H1 (cell line): ENCODE measurements at regions not wholly inside any gene's neighbourhood (a gene's known extent, or its start where the extent isn't known, plus 50 kb on each side); places are given as distances from the start of the nearest gene placed in this dataset.

Experiments used
- CTCF ChIA-PET: fragments of 300-600 bp; sonication (Branson Sonifier 250); formaldehyde crosslinking; loops from one replicate; lab custom pipeline; 2021; ENCODE audit not compliant: partially characterized antibody; lab: Charles Lee
- POLR2A ChIA-PET: fragments of 300-600 bp; sonication (Branson Sonifier 250); formaldehyde crosslinking; loops from one replicate; lab custom pipeline; 2021; ENCODE audit warnings: inconsistent platforms; ENCODE audit not compliant: partially characterized antibody; lab: Charles Lee
- DNase-seq, 2 experiments: peaks; one replicate each; pipeline versions ENCODE4 v3.0.0 to v3.0.0-alpha.2; 2010 to 2022; ENCODE audit warnings: low spot score in 2 of 2, low read depth in 1 of 2, mixed read lengths in 1 of 2
- FAIRE-seq: peaks from 2 replicates; lab custom pipeline; 2011; peaks lifted over from hg19 to GRCh38; lab: Jason Lieb, UNC
- H2AFZ ChIP-seq: 2 replicates; pipeline ENCODE4 v1.8.1; 2012; ENCODE audit warnings: low read length, inconsistent platforms
- H2AK5ac ChIP-seq: 2 replicates; pipeline ENCODE4 v1.6.1; 2013; ENCODE audit warnings: low read depth, low read length
- H2BK120ac ChIP-seq: replicated peaks from 2 replicates; pipeline ENCODE3; 2013; ENCODE audit warnings: low read depth, low read length, inconsistent platforms
- H2BK12ac ChIP-seq: 2 replicates; pipeline ENCODE4 v1.6.1; 2013; ENCODE audit warnings: low read depth, low read length
- H2BK15ac ChIP-seq: 2 replicates; pipeline ENCODE4 v1.6.1; 2013; ENCODE audit warnings: low read length
- H2BK20ac ChIP-seq: 2 replicates; pipeline ENCODE4 v1.6.1; 2013; ENCODE audit warnings: low read length
- H2BK5ac ChIP-seq: 2 replicates; pipeline ENCODE4 v1.6.1; 2013; ENCODE audit warnings: low read depth, low read length
- H3K14ac ChIP-seq: 2 replicates; pipeline ENCODE4 v1.6.1; 2013; ENCODE audit warnings: inconsistent platforms; ENCODE audit not compliant: insufficient read length
- H3K18ac ChIP-seq: 2 replicates; pipeline ENCODE4 v1.6.1; 2013; ENCODE audit warnings: low read length; ENCODE audit errors: extremely low read depth
- H3K23ac ChIP-seq: 2 replicates; pipeline ENCODE4 v1.6.1; 2013; ENCODE audit warnings: inconsistent platforms; ENCODE audit not compliant: insufficient read length
- H3K23me2 ChIP-seq: 2 replicates; pipeline ENCODE4 v1.6.1; 2013; ENCODE audit warnings: low read depth, low read length
- H3K27ac ChIP-seq: 2 replicates; pipeline ENCODE4 v1.6.1; 2011; ENCODE audit warnings: low read depth, low read length, inconsistent platforms
- H3K27me3 ChIP-seq, 4 experiments: replicated peaks in 1 of 4; 1 replicate in 1 of 4; 2 replicates in 3 of 4; pipeline versions ENCODE4 v1.6.1 to v1.8.1; 2011 to 2013; ENCODE audit warnings: low read length in 3 of 4, mild to moderate bottlenecking in 3 of 4, inconsistent platforms in 2 of 4, mixed read lengths in 2 of 4, moderate library complexity in 1 of 4; ENCODE audit not compliant: control insufficient read depth in 3 of 4, insufficient read depth in 3 of 4; ENCODE audit errors: extremely low read depth in 1 of 4
- H3K36me3 ChIP-seq, 4 experiments: 2 replicates each; pipeline versions ENCODE4 v1.6.1 to v1.8.1; 2011 to 2013; ENCODE audit warnings: mild to moderate bottlenecking in 4 of 4, low read length in 3 of 4, moderate library complexity in 2 of 4, control low read depth in 1 of 4, inconsistent platforms in 1 of 4; ENCODE audit not compliant: insufficient read depth in 4 of 4, control insufficient read depth in 2 of 4
- H3K4ac ChIP-seq: replicated peaks from 2 replicates; pipeline ENCODE3; 2013; ENCODE audit warnings: low read length, low read depth, mixed read lengths, inconsistent platforms; ENCODE audit not compliant: insufficient read length
- H3K4me1 ChIP-seq, 4 experiments: replicated peaks in 1 of 4; 1 replicate in 1 of 4; 2 replicates in 3 of 4; pipeline versions ENCODE4 v1.6.1 to v1.8.1; 2011 to 2013; ENCODE audit warnings: low read length in 3 of 4, inconsistent platforms in 2 of 4, mixed read lengths in 1 of 4; ENCODE audit not compliant: insufficient read depth in 4 of 4, control insufficient read depth in 3 of 4
- H3K4me2 ChIP-seq, 2 experiments: 2 replicates each; pipeline versions ENCODE4 v1.6.1 to v1.8.1; 2011 to 2013; ENCODE audit warnings: low read depth in 2 of 2, low read length in 2 of 2, control low read depth in 1 of 2, inconsistent platforms in 1 of 2, mild to moderate bottlenecking in 1 of 2; ENCODE audit not compliant: insufficient read depth in 1 of 2
- H3K4me3 ChIP-seq, 4 experiments: fragments of 200-600, 300-600 bp in 1 of 4; sonication (generic), shearing (Covaris generic), sonication (Bioruptor Twin) in 1 of 4; 2 replicates each; pipeline versions ENCODE4 v1.5.1 to v1.8.1; 2011 to 2016; ENCODE audit warnings: low read length in 4 of 4, low read depth in 3 of 4, control low read depth in 2 of 4, inconsistent platforms in 2 of 4, mild to moderate bottlenecking in 2 of 4, mixed read lengths in 1 of 4, moderate library complexity in 1 of 4; ENCODE audit not compliant: insufficient read depth in 2 of 4; ENCODE audit errors: extremely low read depth in 1 of 4
- H3K56ac ChIP-seq: replicated peaks from 2 replicates; pipeline ENCODE3; 2013; ENCODE audit warnings: low read depth, mild to moderate bottlenecking, mixed read lengths, low read length, inconsistent platforms; ENCODE audit not compliant: insufficient read length
- H3K79me1 ChIP-seq: 2 replicates; pipeline ENCODE4 v1.6.1; 2013; ENCODE audit warnings: low read depth, low read length, control low read depth
- H3K79me2 ChIP-seq, 2 experiments: 2 replicates each; pipeline versions ENCODE4 v1.6.1 to v1.8.1; 2012 to 2013; ENCODE audit warnings: low read length in 2 of 2, mild to moderate bottlenecking in 2 of 2, inconsistent platforms in 1 of 2; ENCODE audit not compliant: insufficient read depth in 2 of 2, control insufficient read depth in 1 of 2
- H3K9ac ChIP-seq, 4 experiments: replicated peaks in 1 of 4; 1 replicate in 1 of 4; 2 replicates in 3 of 4; pipeline versions ENCODE4 v1.6.1 to v1.8.1; 2011 to 2013; ENCODE audit warnings: low read depth in 3 of 4, low read length in 3 of 4, control low read depth in 2 of 4, mild to moderate bottlenecking in 2 of 4, moderate library complexity in 2 of 4, inconsistent platforms in 1 of 4; ENCODE audit errors: extremely low read depth in 1 of 4
- H3K9me3 ChIP-seq, 2 experiments: 2 replicates each; pipeline versions ENCODE4 v1.6.1 to v1.8.1; 2012 to 2013; ENCODE audit warnings: mild to moderate bottlenecking in 2 of 2, moderate library complexity in 2 of 2, control low read depth in 1 of 2, inconsistent platforms in 1 of 2, low read depth in 1 of 2, low read length in 1 of 2, mixed read lengths in 1 of 2; ENCODE audit not compliant: insufficient read depth in 2 of 2
- H4K20me1 ChIP-seq, 2 experiments: replicated peaks in 1 of 2; 2 replicates each; pipeline versions ENCODE3 to v1.8.1; 2011 to 2013; ENCODE audit warnings: inconsistent platforms in 2 of 2, low read length in 2 of 2, mild to moderate bottlenecking in 1 of 2; ENCODE audit not compliant: insufficient read depth in 2 of 2, control insufficient read depth in 1 of 2
- H4K5ac ChIP-seq: 2 replicates; pipeline ENCODE4 v1.6.1; 2013; ENCODE audit warnings: low read length, low read depth, mixed read lengths, inconsistent platforms; ENCODE audit not compliant: insufficient read length
- H4K8ac ChIP-seq: 2 replicates; pipeline ENCODE4 v1.8.0; 2013; ENCODE audit warnings: mild to moderate bottlenecking, moderate library complexity, low read length, inconsistent platforms; ENCODE audit not compliant: insufficient read depth; ENCODE audit errors: extremely low read depth
- H4K91ac ChIP-seq: replicated peaks from 2 replicates; pipeline ENCODE3; 2013; ENCODE audit warnings: low read length, mixed read lengths, inconsistent platforms; ENCODE audit not compliant: insufficient read length
- ASH2L ChIP-seq: fragments of 200-600, 300-600 bp; sonication (generic); IDR thresholded peaks from one replicate; pipeline ENCODE4 v1.7.1; 2017; ENCODE audit warnings: low read length
- EZH2 ChIP-seq: fragments of 200-600 bp; sonication (generic); IDR thresholded peaks from 2 replicates; pipeline ENCODE4 v1.7.1; 2012; ENCODE audit warnings: low read depth, mild to moderate bottlenecking, moderate library complexity, low read length, inconsistent platforms; ENCODE audit not compliant: severe bottlenecking
- GTF2F1 ChIP-seq: IDR thresholded peaks from 2 replicates; pipeline ENCODE4 v1.6.1; 2012; ENCODE audit warnings: low read depth, low read length, improper control_type of control experiment, borderline replicate concordance
- JUND ChIP-seq: IDR thresholded peaks from 2 replicates; pipeline ENCODE4 v1.6.1; 2011; ENCODE audit warnings: mild to moderate bottlenecking, improper control_type of control experiment, low read length
- KDM4A ChIP-seq: IDR thresholded peaks from one replicate; pipeline ENCODE4 v1.7.1; 2012; ENCODE audit warnings: low read depth, mild to moderate bottlenecking, moderate library complexity, low read length, inconsistent platforms; ENCODE audit not compliant: severe bottlenecking
- MAX ChIP-seq: IDR thresholded peaks from 2 replicates; pipeline ENCODE4 v1.6.1; 2012; ENCODE audit warnings: inconsistent platforms
- SAP30 ChIP-seq: fragments of 300-600 bp; sonication (generic); IDR thresholded peaks from 2 replicates; pipeline ENCODE4 v1.7.1; 2012; ENCODE audit warnings: low read length, moderate library complexity, mild to moderate bottlenecking, inconsistent platforms; ENCODE audit not compliant: insufficient read depth, insufficient replicate concordance
- SP1 ChIP-seq: IDR thresholded peaks from 2 replicates; pipeline ENCODE4 v1.6.1; 2011; ENCODE audit warnings: low read depth, low read length
- SP2 ChIP-seq: IDR thresholded peaks from 2 replicates; pipeline ENCODE4 v1.6.1; 2012; ENCODE audit warnings: mild to moderate bottlenecking, low read length, inconsistent platforms
- TCF12 ChIP-seq: IDR thresholded peaks from 2 replicates; pipeline ENCODE4 v1.6.1; 2011; ENCODE audit warnings: low read depth, mild to moderate bottlenecking, low read length
- USF2 ChIP-seq: IDR thresholded peaks from 2 replicates; pipeline ENCODE4 v1.6.1; 2011; ENCODE audit warnings: low read length, improper control_type of control experiment
- WGBS, 2 experiments: shearing (Covaris generic) in 1 of 2; methylation state at CpG; one replicate each; pipeline versions ENCODE4 v1.1.6 to v1.1.7; 2013 to 2015; ENCODE audit warnings: low lambda C conversion rate in 2 of 2, mixed read lengths in 2 of 2, inconsistent platforms in 1 of 2, low coverage in 1 of 2, missing lambda C conversion rate in 1 of 2; ENCODE audit not compliant: insufficient replicate concordance in 2 of 2, insufficient coverage in 1 of 2, insufficient read length in 1 of 2; ENCODE audit errors: extremely low coverage in 1 of 2, missing lambda C conversion rate in 1 of 2; 5-methylcytosine and 5-hydroxymethylcytosine counted together

- CTCF ChIA-PET = interaction anchor here (0.9 to 2.3 kb wide), 11 partner anchors 12 to 369 kb away, joined by 3 to 29 read pairs (median 4); no protein-coding TSS in a partner anchor
- FAIRE-seq = no peak
- Histone ChIP-seq H3K79me2 (no peaks in the 10 kb centered on the region), H3K4me1 (peaks cover 0 to 8% (median 4%) of the 10 kb centered on the region in 4 experiments), H3K56ac (no peak overlapping the region), H3K27me3 (peaks cover 20 to 43% (median 32%) of the 10 kb centered on the region in 4 experiments), H3K79me1 (no peaks in the 10 kb centered on the region), H4K8ac (peak overlapping the region; percentile 57), H4K20me1 (no peaks in the 10 kb centered on the region), H3K36me3 (no peaks in the 10 kb centered on the region), H4K5ac (no peak overlapping the region), H3K4me2 (peak overlapping the region; percentile 78 to 90), H2BK120ac (no peak overlapping the region), H3K18ac (no peak overlapping the region), H2BK5ac (no peak overlapping the region), H2AK5ac (no peak overlapping the region), H3K4ac (no peak overlapping the region), H3K14ac (no peak overlapping the region), H2BK15ac (no peak overlapping the region), H3K27ac (no peak overlapping the region), H3K9ac (no peak overlapping the region; a peak in 1 of 7 replicates), H2BK12ac (no peak overlapping the region), H3K23me2 (peaks cover 11% of the 10 kb centered on the region), H3K23ac (no peak overlapping the region), H3K4me3 (peak overlapping the region; percentile 42 to 64 (median 52)), H2AFZ (peak overlapping the region; percentile 6; the same call in 1 of the 2 replicates), H4K91ac (peak overlapping the region; percentile 20), H2BK20ac (no peak overlapping the region), H3K9me3 (no peaks in the 10 kb centered on the region)
- POLR2A ChIA-PET = no interaction called here
- WGBS, 2 experiments = 3% methylated on average over 44 of the region's 100 CpGs; no CpG with 5 or more reads in 1 of the 2 experiments
- peak in 1 of 2 experiments; percentile 72 for DNase-seq
- TF ChIP-seq JUND = no peak
- no peak for TF ChIP-seq MAX
- peak; percentile 74 for TF ChIP-seq ASH2L
- TF ChIP-seq TCF12 = no peak
- peak; percentile 65 for TF ChIP-seq EZH2
- TF ChIP-seq USF2 = no peak
- TF ChIP-seq SAP30 = no peak
- peak; percentile 87 for TF ChIP-seq KDM4A
- no peak for TF ChIP-seq SP2
- no peak for TF ChIP-seq SP1
- TF ChIP-seq GTF2F1 = no peak
These were observed 77.4 kb upstream of the ANO4 start for GRCh38 chr12:100716945-100717732.
